NB4 (cell line): ENCODE measurements at regions not wholly inside any gene's neighbourhood (a gene's known extent, or its start where the extent isn't known, plus 50 kb on each side); places are given as distances from the start of the nearest gene placed in this dataset.

Source experiments
- POLR2A ChIP-seq: IDR thresholded peaks from 2 replicates; pipeline ENCODE4 v1.6.1; 2011; ENCODE audit warnings: mild to moderate bottlenecking; ENCODE audit not compliant: insufficient read length; ENCODE audit errors: extremely low read depth
- TF ChIP-seq, protein P1 (sequence below): IDR thresholded peaks from one replicate; pipeline ENCODE4 v1.5.1; 2012; ENCODE audit warnings: low read depth, low read length
- TF ChIP-seq, protein P2 (sequence below): IDR thresholded peaks from 2 replicates; pipeline ENCODE4 v1.6.1; 2011; ENCODE audit warnings: low read depth, low read length

DNA sequence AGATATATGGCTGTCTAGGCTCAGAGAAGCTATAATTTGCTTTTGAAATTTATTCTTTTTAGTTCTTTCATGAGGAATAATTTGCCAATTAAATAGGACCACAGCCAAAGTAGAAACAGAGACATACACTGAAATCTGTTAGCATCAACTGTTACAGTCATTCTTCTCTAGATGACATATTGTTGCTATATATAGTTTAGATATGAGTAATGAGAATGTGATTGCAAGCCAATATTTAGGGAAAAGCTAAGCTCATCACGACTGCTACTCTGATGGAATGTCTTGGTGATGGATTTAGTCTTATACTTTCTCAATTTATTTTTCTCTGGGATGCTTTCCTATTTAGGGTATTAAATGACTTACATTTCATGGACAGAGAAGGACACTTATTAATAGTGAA, 259.1 kb downstream of the LNPK start:
- no peak for TF ChIP-seq POLR2A
- TF ChIP-seq, protein P1, sequence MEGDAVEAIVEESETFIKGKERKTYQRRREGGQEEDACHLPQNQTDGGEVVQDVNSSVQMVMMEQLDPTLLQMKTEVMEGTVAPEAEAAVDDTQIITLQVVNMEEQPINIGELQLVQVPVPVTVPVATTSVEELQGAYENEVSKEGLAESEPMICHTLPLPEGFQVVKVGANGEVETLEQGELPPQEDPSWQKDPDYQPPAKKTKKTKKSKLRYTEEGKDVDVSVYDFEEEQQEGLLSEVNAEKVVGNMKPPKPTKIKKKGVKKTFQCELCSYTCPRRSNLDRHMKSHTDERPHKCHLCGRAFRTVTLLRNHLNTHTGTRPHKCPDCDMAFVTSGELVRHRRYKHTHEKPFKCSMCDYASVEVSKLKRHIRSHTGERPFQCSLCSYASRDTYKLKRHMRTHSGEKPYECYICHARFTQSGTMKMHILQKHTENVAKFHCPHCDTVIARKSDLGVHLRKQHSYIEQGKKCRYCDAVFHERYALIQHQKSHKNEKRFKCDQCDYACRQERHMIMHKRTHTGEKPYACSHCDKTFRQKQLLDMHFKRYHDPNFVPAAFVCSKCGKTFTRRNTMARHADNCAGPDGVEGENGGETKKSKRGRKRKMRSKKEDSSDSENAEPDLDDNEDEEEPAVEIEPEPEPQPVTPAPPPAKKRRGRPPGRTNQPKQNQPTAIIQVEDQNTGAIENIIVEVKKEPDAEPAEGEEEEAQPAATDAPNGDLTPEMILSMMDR: no peak
- TF ChIP-seq, protein P2, sequence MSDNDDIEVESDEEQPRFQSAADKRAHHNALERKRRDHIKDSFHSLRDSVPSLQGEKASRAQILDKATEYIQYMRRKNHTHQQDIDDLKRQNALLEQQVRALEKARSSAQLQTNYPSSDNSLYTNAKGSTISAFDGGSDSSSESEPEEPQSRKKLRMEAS: no peak
